Activated CD4-positive, alpha-beta T cell treated with anti-CD3 and anti-CD28 coated beads, Interleukin-2, amount 10 ng/mL, durations not matched to agents 7 days and 5 days (primary cell): ENCODE measurements at regions not wholly inside any gene's neighbourhood (a gene's known extent, or its start where the extent isn't known, plus 50 kb on each side); places are given as distances from the start of the nearest gene placed in this dataset.
A peak's percentile ranks its signal among the peaks of the same experiment; 100 is the strongest.
"Not testable (repeated sequence)": the region's sequence is repeated elsewhere in the genome, so short reads cannot be mapped to it uniquely, and the experiment has no call there.

Source experiments
- CTCF ChIA-PET: fragments of 350-600 bp; sonication (Branson Sonifier 250); formaldehyde crosslinking; loops from one replicate; lab custom pipeline; 2021; ENCODE audit warnings: antibody characterized with exemption; lab: Charles Lee
- POLR2A ChIA-PET: fragments of 350-600 bp; sonication (Branson Sonifier 250); formaldehyde crosslinking; loops from one replicate; lab custom pipeline; 2021; ENCODE audit warnings: antibody characterized with exemption; lab: Charles Lee
- DNase-seq: peaks from one replicate; pipeline ENCODE4 v3.0.0-alpha.2; 2020
- H3K27ac Mint-ChIP-seq: one replicate; pipeline ENCODE4 v1.8.0; 2021; ENCODE audit warnings: mild to moderate bottlenecking, moderate library complexity, mixed read lengths
- H3K27me3 Mint-ChIP-seq: one replicate; pipeline ENCODE4 v1.8.0; 2021; ENCODE audit warnings: mixed read lengths
- H3K36me3 Mint-ChIP-seq: one replicate; pipeline ENCODE4 v1.8.0; 2021; ENCODE audit warnings: low read depth, mixed read lengths
- H3K4me1 Mint-ChIP-seq: one replicate; pipeline ENCODE4 v1.8.0; 2021; ENCODE audit warnings: mixed read lengths
- H3K4me3 Mint-ChIP-seq: one replicate; pipeline ENCODE4 v1.8.0; 2021; ENCODE audit warnings: mild to moderate bottlenecking, moderate library complexity, mixed read lengths
- H3K9me3 Mint-ChIP-seq: one replicate; pipeline ENCODE4 v1.8.0; 2021; ENCODE audit warnings: mixed read lengths

GRCh38 chr2:64747690-64748091 lies 94.0 kb upstream of the SERTAD2 start:
- not testable (repeated sequence) for H3K9me3 Mint-ChIP-seq, H3K27ac Mint-ChIP-seq, H3K36me3 Mint-ChIP-seq, DNase-seq, H3K27me3 Mint-ChIP-seq, H3K4me3 Mint-ChIP-seq
- ChIA-PET POLR2A (interaction anchor here (1.2 kb wide), 1 partner anchor 94 kb away, joined by 3 read pairs; the partner anchor contains the start of gene SERTAD2), CTCF (interaction anchor here (0.7 to 7.3 kb wide), 8 partner anchors 10 to 101 kb away, joined by 3 to 49 read pairs (median 3); no protein-coding TSS in a partner anchor)
- peaks cover 25% of the 10 kb centered on the region for H3K4me1 Mint-ChIP-seq

DNA sequence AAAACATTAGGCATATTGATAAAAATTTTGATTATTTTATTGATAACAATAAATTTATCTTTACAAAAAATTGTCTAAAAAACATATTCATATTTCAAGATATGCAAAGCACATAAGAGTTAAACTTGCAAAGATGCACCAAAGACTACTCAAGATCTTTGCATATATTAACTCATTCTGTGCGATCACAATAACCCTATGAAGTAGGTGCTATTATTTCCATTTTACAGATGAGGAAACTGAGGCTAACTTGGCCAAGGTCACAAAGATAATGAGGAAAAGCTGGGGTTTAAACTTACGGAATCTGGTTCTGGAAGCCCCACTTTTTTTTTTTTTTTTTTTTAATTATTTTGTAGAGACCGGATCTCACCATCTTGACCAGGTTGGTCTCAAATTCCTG lies 94.4 kb upstream of the SERTAD2 start:
- H3K27ac Mint-ChIP-seq: no peak overlapping the region

GRCh38 chr2:64748561-64748960 lies 94.8 kb upstream of the SERTAD2 start:
- no peak overlapping the region for H3K27ac Mint-ChIP-seq
- POLR2A ChIA-PET: interaction anchor here (0.6 to 0.7 kb wide), 2 partner anchors 84 to 109 kb away, joined by 3 to 6 read pairs; no protein-coding TSS in a partner anchor
- no peak for DNase-seq
- peaks cover 26% of the 10 kb centered on the region for H3K4me1 Mint-ChIP-seq
- peak overlapping the region; percentile 98 for H3K4me3 Mint-ChIP-seq
- CTCF ChIA-PET: interaction anchor here (0.7 to 7.3 kb wide), 9 partner anchors 11 to 225 kb away, joined by 3 to 49 read pairs (median 3); no protein-coding TSS in a partner anchor
- no peaks in the 10 kb centered on the region for H3K27me3 Mint-ChIP-seq
- no peaks in the 10 kb centered on the region for H3K36me3 Mint-ChIP-seq
- H3K9me3 Mint-ChIP-seq: no peaks in the 10 kb centered on the region

More for the DNA sequence above, 94.4 kb upstream of the SERTAD2 start:
- H3K36me3 Mint-ChIP-seq: no peaks in the 10 kb centered on the region
- POLR2A ChIA-PET: interaction anchor here (0.7 kb wide), 1 partner anchor 109 kb away, joined by 6 read pairs; no protein-coding TSS in a partner anchor
- CTCF ChIA-PET: interaction anchor here (0.7 to 7.3 kb wide), 7 partner anchors 10 to 95 kb away, joined by 3 to 49 read pairs (median 3); no protein-coding TSS in a partner anchor
- H3K4me1 Mint-ChIP-seq: peaks cover 26% of the 10 kb centered on the region
- H3K27me3 Mint-ChIP-seq: no peaks in the 10 kb centered on the region
- DNase-seq: no peak
- H3K9me3 Mint-ChIP-seq: no peaks in the 10 kb centered on the region
- H3K4me3 Mint-ChIP-seq: no peak overlapping the region

GRCh38 chr2:64749446-64749845 lies 95.7 kb upstream of the SERTAD2 start:
- peak overlapping the region; percentile 98 for H3K4me3 Mint-ChIP-seq
- ChIA-PET POLR2A (interaction anchor here (0.6 kb wide), 1 partner anchor 84 kb away, joined by 3 read pairs; no protein-coding TSS in a partner anchor), CTCF (interaction anchor here (0.6 to 7.3 kb wide), 9 partner anchors 9 to 226 kb away, joined by 3 to 49 read pairs (median 4); partner anchors contain the start of gene SERTAD2)
- H3K36me3 Mint-ChIP-seq: no peaks in the 10 kb centered on the region
- no peaks in the 10 kb centered on the region for H3K9me3 Mint-ChIP-seq
- DNase-seq: no peak
- peaks cover 26% of the 10 kb centered on the region for H3K4me1 Mint-ChIP-seq
- H3K27ac Mint-ChIP-seq: peak overlapping the region; percentile 98
- H3K27me3 Mint-ChIP-seq: no peaks in the 10 kb centered on the region

DNA sequence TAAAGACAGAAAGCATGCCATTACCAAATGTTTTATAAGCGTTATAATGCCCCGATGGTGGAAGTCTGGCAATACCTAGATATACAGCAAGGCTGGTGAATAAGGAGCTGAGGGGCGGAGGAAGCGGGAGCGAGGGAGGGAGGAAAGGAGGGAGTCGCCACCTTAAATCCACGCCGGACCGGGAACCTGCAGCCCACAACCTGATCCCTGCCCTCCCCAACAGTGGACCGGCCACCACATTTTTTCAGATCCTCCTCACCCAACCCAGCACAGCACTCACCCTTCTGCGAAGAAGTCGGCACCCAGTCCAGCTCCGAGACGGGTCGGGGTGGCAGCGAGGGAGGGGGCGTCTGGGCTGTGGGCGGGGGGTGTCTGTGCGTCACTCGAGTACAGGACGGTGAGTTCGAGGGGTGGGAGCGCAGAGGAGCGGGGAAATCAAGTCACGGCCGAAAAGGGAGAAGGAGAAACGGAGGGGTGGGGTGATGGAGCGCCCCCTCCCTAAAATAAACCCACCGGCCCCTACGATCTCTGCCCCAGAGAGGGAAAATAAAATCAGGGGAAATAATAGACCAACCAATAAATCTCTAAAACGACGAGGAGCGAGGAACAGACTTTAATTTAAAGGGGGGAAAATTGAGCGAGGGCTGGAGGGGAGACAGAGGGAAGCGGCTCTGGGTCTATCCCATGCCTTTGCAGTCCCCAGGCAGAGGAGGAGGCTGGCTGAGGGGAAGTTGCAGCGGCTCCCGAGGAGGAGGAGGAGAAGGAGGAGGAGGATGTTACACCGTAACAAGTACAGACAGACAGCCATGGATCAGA lies 96.5 kb upstream of the SERTAD2 start:
- ChIA-PET CTCF (interaction anchor here (0.6 to 7.3 kb wide), 14 partner anchors 9 to 483 kb away, joined by 3 to 49 read pairs (median 4); partner anchors contain the start of gene SERTAD2), POLR2A (interaction anchor here (0.7 to 1.5 kb wide), 7 partner anchors 8 to 226 kb away, joined by 3 to 5 read pairs (median 3); no protein-coding TSS in a partner anchor)
- Mint-ChIP-seq H3K4me1 (peaks cover 26% of the 10 kb centered on the region), H3K36me3 (no peaks in the 10 kb centered on the region), H3K27ac (peak overlapping the region; percentile 98), H3K9me3 (no peaks in the 10 kb centered on the region), H3K4me3 (peak overlapping the region; percentile 98), H3K27me3 (no peaks in the 10 kb centered on the region)
- DNase-seq: peak; percentile 31

DNA sequence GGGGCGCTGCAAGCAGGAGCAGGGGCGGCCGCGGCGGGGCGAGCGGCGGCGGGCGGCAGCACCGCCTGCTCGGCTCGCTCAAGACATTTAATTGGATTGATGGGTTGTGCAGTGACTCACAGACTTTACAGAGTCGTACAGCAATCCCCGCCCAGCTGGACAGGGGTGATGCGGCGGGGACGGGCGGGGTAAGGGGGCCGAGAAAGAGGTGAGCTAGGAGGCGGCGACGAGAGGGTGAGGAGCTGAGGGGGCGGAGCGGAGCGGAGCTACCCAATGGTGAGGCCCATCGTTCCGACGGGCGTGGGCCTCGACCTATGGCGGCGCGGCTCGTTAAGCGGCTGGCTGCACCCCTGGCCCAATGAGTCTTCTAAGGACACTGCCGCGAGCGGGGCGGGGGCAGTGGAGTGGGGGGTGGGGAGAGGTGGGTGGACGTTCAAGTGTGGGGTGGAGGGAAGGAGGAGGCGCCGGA lies 97.1 kb upstream of the SERTAD2 start:
- no peaks in the 10 kb centered on the region for H3K27me3 Mint-ChIP-seq
- CTCF ChIA-PET: interaction anchor here (0.6 to 7.3 kb wide), 15 partner anchors 9 to 484 kb away, joined by 3 to 49 read pairs (median 4); partner anchors contain the start of gene SERTAD2

DNA sequence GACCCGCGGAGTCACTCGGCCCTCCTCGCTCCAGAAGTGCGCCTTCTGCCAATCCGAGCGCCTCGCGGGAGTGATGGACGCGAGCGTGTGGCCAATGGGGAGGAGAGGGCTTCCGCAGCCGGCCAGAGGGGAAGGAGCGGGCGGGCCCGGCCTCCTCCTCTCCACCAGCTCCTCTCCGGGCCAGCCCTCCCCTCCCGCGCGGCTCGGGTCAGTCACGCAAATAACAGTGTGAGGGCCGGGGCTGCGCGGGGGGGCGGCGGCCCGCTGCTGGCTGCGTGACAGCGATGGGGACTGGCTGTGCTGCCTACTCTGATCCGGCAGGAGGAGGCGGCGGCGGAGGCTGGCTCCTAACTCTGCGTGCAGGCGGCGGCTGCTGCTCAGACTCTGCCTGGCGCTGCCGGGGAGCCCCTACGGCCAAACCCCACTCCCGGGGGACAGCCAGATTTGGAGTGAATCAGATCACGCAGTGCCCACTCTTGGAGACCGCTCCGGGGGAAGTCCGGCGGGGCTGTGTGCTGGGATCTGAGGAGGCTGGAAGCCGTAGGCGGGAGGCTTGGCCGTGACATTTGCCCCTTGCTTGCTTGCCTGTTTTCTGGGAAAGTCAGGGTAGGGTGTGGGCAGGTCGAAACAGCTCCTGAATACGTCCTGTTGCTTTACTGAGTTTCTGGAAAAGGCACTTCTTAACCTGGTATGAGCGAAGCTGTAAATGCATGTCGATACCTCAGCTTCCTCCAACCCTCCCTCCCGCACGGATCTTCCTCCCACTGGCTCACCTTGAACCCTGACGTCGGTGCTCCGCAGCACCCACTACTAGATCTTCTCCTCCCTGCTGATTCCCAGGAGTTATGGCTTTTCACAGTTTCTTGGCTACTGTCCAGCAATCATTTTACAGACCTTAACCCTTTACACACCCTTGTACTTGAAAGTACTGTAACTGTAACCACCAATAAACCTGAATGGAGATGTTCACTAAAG lies 97.9 kb upstream of the SERTAD2 start:
- Mint-ChIP-seq H3K4me3 (peak overlapping the region; percentile 98), H3K27me3 (no peaks in the 10 kb centered on the region), H3K4me1 (peaks cover 26% of the 10 kb centered on the region), H3K9me3 (peaks cover 3% of the 10 kb centered on the region), H3K27ac (peak overlapping the region; percentile 98), H3K36me3 (no peaks in the 10 kb centered on the region)
- DNase-seq: peak; percentile 30
- POLR2A ChIA-PET: interaction anchor here (0.6 to 1.5 kb wide), 9 partner anchors 10 to 549 kb away, joined by 3 to 8 read pairs (median 3); no protein-coding TSS in a partner anchor
- CTCF ChIA-PET: interaction anchor here (0.6 to 7.3 kb wide), 14 partner anchors 8 to 113 kb away, joined by 3 to 49 read pairs (median 4); partner anchors contain the start of gene SERTAD2

More for the DNA sequence above, 97.1 kb upstream of the SERTAD2 start:
- Mint-ChIP-seq H3K36me3 (no peaks in the 10 kb centered on the region), H3K4me1 (peaks cover 26% of the 10 kb centered on the region), H3K27ac (peak overlapping the region; percentile 98), H3K4me3 (peak overlapping the region; percentile 98), H3K9me3 (peaks cover 2% of the 10 kb centered on the region)
- POLR2A ChIA-PET: interaction anchor here (0.6 to 1.5 kb wide), 10 partner anchors 9 to 550 kb away, joined by 3 to 8 read pairs (median 3); no protein-coding TSS in a partner anchor
- peak; percentile 97 for DNase-seq

DNA sequence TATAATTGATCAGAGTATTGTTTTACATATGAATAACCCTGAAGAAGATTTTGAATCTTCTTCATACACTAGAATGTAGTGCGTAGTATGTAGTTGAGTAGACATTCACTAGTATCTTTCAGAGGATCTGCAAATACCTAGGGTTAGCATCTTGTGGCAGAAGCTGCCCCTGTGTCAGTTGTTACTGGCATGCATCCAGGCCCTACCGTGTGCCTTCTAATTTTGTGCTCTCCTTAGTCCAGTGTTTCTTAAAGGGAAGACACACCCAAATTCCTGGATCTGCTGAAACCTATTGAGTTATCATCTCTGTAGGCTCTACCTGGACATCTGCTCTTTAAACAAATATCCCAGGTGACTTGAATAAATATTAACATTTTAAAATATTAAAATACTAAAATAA lies 99.7 kb upstream of the SERTAD2 start:
- Mint-ChIP-seq H3K9me3 (peaks cover 3% of the 10 kb centered on the region), H3K36me3 (no peaks in the 10 kb centered on the region), H3K4me3 (no peak overlapping the region), H3K27ac (no peak overlapping the region), H3K27me3 (no peaks in the 10 kb centered on the region), H3K4me1 (peaks cover 25% of the 10 kb centered on the region)
- no peak for DNase-seq
- CTCF ChIA-PET: interaction anchor here (4.4 to 7.3 kb wide), 3 partner anchors 10 to 100 kb away, joined by 11 to 49 read pairs (median 29); partner anchors contain the start of gene SERTAD2
- POLR2A ChIA-PET: no interaction called here

- ChIA-PET CTCF (interaction anchor here (0.9 to 4.6 kb wide), 4 partner anchors 9 to 17 kb away, joined by 3 to 11 read pairs (median 4); no protein-coding TSS in a partner anchor), POLR2A (no interaction called here)
- Mint-ChIP-seq H3K36me3 (no peaks in the 10 kb centered on the region), H3K27ac (no peak overlapping the region), H3K4me1 (peaks cover 14% of the 10 kb centered on the region), H3K27me3 (no peaks in the 10 kb centered on the region), H3K4me3 (no peak overlapping the region), H3K9me3 (peaks cover 3% of the 10 kb centered on the region)
- DNase-seq: no peak
These were observed 100.9 kb upstream of the SERTAD2 start for GRCh38 chr2:64754570-64754969.

DNA sequence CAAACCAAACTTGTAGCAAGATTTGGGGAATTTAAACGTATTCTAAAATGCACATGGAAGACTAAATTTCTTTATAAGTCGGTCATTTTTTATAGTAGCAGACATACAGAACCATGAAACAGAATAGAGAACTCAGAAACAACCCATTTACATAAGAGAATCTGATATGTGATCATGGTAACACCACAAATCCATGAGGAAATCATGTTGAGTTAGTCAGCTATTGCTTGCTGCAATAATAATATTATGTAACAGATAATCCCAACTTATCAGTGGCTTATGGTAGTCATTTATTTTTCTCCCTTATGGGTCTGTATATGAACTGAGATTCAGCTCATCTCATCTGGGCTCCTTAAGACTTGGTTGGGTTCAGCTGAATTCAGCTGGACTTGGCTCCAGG lies 103.4 kb upstream of the SERTAD2 start:
- POLR2A ChIA-PET: no interaction called here
- H3K36me3 Mint-ChIP-seq: no peaks in the 10 kb centered on the region
- CTCF ChIA-PET: interaction anchor here (0.6 kb wide), 1 partner anchor 112 kb away, joined by 3 read pairs; no protein-coding TSS in a partner anchor
- no peak for DNase-seq
- H3K4me3 Mint-ChIP-seq: no peak overlapping the region
- H3K27me3 Mint-ChIP-seq: no peaks in the 10 kb centered on the region
- no peak overlapping the region for H3K27ac Mint-ChIP-seq
- peaks cover 12% of the 10 kb centered on the region for H3K4me1 Mint-ChIP-seq
- H3K9me3 Mint-ChIP-seq: peaks cover 3% of the 10 kb centered on the region

GRCh38 chr2:64760128-64760527 lies 106.4 kb upstream of the SERTAD2 start:
- POLR2A ChIA-PET: no interaction called here
- H3K27me3 Mint-ChIP-seq: peaks cover 2% of the 10 kb centered on the region
- no peak overlapping the region for H3K4me3 Mint-ChIP-seq
- no peak for DNase-seq
- CTCF ChIA-PET: interaction anchor here (0.6 to 1.4 kb wide), 5 partner anchors 9 to 158 kb away, joined by 3 to 5 read pairs (median 4); no protein-coding TSS in a partner anchor
- H3K27ac Mint-ChIP-seq: no peak overlapping the region
- H3K36me3 Mint-ChIP-seq: no peaks in the 10 kb centered on the region
- peaks cover 14% of the 10 kb centered on the region for H3K4me1 Mint-ChIP-seq
- H3K9me3 Mint-ChIP-seq: peaks cover 3% of the 10 kb centered on the region
